OCI-LY7 (cell line): ENCODE measurements at regions not wholly inside any gene's neighbourhood (a gene's known extent, or its start where the extent isn't known, plus 50 kb on each side); places are given as distances from the start of the nearest gene placed in this dataset.

ENCODE experiments used
- CTCF ChIP-seq: fragments of 200-600 bp; sonication (generic); conservative IDR thresholded peaks from 2 replicates; pipeline ENCODE4 v1.5.1; 2014; ENCODE audit warnings: mild to moderate bottlenecking, antibody characterized with exemption, low read length, moderate library complexity, mixed read lengths
- EZH2phosphoT487 ChIP-seq: fragments of 200-600 bp; sonication (generic); IDR thresholded peaks from 2 replicates; pipeline ENCODE4 v1.6.1; 2018; ENCODE audit warnings: low read depth, borderline replicate concordance, mild to moderate bottlenecking, mixed run types, antibody characterized with exemption, low read length, moderate library complexity, mixed read lengths

DNA sequence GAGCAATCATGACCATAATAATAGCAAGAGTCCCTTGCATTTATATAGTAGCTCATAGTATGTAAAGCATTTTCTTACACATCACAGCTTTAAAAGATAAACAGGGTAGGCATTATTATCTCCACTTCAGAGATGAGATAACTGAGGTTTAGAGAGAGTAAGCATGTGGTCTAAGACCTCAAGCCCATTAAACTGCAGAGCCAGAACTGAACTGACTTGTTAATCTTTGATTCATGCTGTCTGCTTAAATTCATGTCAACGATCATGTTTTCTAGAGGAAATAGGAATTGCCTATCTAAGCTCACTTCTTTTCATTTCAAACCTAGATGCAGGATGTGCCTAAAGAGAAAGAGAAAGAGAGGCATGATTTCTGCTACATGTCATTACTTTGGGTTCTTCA lies 524.8 kb downstream of the PTPRC start:
- TF ChIP-seq CTCF = no peak
- TF ChIP-seq EZH2phosphoT487 = no peak
